ENCODE measurements at regions not wholly inside any gene's neighbourhood (a gene's known extent, or its start where the extent isn't known, plus 50 kb on each side); places are given as distances from the start of the nearest gene placed in this dataset.

DNA sequence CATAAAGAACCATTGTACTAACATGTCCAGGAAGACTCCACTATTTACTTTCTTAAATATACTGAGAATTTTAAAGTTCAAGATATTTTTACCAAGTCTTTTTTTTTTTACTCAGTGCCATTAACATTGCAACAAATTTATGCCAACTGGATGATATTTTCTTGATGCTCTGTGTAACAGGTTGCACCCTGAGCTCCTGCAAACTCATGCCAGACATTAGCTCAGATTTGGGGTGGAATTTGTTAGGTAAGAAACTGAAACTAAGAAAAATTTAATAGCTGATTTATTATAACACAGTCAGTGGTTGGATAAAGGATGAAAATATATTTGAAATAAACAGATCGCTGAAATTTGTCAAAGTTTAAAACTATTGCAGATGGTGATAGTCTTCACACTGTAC lies 228.6 kb upstream of the SPHKAP start:
- Histone ChIP-seq H3K4me3 (replicated peaks; ENCODE audit: low read depth, low read length) (no peak overlapping the region), H3K27me3 (replicated peaks; ENCODE audit: control insufficient read depth, insufficient read depth, low read length) (no peaks in the 10 kb centered on the region), H3K36me3 (ENCODE audit: control insufficient read depth, insufficient read depth, low read length) (no peaks in the 10 kb centered on the region)
- TF ChIP-seq CTCF (IDR thresholded peaks at IDR 0.05; ENCODE audit: insufficient read depth, low read length, poor library complexity, severe bottlenecking): no peak
- no peak for DNase-seq (ENCODE audit: extremely low read depth, insufficient read length)

DNA sequence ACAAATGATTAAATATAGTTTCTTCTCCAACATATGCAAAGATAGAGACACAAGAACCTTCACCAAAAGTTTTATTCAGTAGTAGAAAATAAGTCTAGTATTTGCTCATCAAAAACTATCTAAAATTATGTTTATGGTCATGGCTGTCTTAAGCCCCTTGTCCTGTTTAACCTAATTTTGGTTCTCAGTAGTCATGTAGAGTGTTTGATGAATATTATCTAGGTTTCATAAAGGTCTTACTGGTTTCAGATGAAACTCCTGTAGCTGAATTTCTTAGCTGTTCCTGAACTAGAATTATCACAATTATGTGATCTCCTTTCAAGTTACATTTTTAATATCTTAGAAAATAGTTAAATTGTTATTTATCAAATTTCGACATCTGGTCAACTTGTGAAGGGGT lies 228.0 kb upstream of the SPHKAP start:
- Histone ChIP-seq H3K27me3 (replicated peaks; ENCODE audit: control insufficient read depth, insufficient read depth, low read length) (no peaks in the 10 kb centered on the region), H3K4me3 (replicated peaks; ENCODE audit: low read depth, low read length) (no peak overlapping the region), H3K36me3 (ENCODE audit: control insufficient read depth, insufficient read depth, low read length) (no peaks in the 10 kb centered on the region)
- no peak for DNase-seq (ENCODE audit: extremely low read depth, insufficient read length)
- TF ChIP-seq CTCF (IDR thresholded peaks at IDR 0.05; ENCODE audit: insufficient read depth, low read length, poor library complexity, severe bottlenecking): no peak

DNA sequence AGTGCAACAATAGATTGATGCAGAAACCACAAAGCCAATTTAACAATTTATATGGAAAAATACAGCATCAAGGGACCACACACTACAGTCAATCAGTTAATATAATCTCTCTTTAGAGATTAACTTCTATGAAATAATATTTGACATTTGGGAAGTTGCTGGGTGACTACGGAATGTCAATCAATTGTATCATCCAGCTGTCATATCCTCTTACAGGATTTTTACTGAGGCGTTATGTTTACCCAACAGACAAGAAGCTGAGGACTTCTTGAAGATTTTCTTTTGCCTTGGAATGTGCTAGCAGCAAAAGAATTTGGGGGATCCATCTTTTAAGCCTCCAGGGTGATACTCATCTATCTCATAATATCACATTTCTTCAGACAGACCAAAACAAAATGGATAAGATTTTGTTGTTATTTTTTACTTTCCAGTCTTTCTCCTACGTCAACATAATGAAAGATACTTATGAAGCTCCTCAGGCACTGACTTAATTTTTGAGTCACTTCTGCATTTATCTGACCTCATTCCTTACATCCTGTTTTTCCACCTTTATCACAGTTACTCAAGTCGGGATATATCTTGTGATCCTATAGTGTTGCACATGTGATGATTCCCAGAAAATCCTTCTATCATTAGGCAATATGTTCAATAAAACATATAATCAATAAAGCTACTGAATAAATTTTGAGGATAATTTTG lies 227.2 kb upstream of the SPHKAP start:
- TF ChIP-seq CTCF (IDR thresholded peaks at IDR 0.05; ENCODE audit: insufficient read depth, low read length, poor library complexity, severe bottlenecking): no peak
- no peak for DNase-seq (ENCODE audit: extremely low read depth, insufficient read length)

GRCh38 chr2:228407821-228408220 lies 226.3 kb upstream of the SPHKAP start:
- no peak for TF ChIP-seq CTCF (IDR thresholded peaks at IDR 0.05; ENCODE audit: insufficient read depth, low read length, poor library complexity, severe bottlenecking)
- H3K4me3 ChIP-seq (replicated peaks; ENCODE audit: low read depth, low read length): no peak overlapping the region
- no peak for DNase-seq (ENCODE audit: extremely low read depth, insufficient read length)
- no peaks in the 10 kb centered on the region for H3K36me3 ChIP-seq (ENCODE audit: control insufficient read depth, insufficient read depth, low read length)
- H3K27me3 ChIP-seq (replicated peaks; ENCODE audit: control insufficient read depth, insufficient read depth, low read length): no peaks in the 10 kb centered on the region

More for the DNA sequence above, 227.2 kb upstream of the SPHKAP start:
- no peaks in the 10 kb centered on the region for H3K27me3 ChIP-seq (replicated peaks; ENCODE audit: control insufficient read depth, insufficient read depth, low read length)
- no peaks in the 10 kb centered on the region for H3K36me3 ChIP-seq (ENCODE audit: control insufficient read depth, insufficient read depth, low read length)
- H3K4me3 ChIP-seq (replicated peaks; ENCODE audit: low read depth, low read length): no peak overlapping the region

DNA sequence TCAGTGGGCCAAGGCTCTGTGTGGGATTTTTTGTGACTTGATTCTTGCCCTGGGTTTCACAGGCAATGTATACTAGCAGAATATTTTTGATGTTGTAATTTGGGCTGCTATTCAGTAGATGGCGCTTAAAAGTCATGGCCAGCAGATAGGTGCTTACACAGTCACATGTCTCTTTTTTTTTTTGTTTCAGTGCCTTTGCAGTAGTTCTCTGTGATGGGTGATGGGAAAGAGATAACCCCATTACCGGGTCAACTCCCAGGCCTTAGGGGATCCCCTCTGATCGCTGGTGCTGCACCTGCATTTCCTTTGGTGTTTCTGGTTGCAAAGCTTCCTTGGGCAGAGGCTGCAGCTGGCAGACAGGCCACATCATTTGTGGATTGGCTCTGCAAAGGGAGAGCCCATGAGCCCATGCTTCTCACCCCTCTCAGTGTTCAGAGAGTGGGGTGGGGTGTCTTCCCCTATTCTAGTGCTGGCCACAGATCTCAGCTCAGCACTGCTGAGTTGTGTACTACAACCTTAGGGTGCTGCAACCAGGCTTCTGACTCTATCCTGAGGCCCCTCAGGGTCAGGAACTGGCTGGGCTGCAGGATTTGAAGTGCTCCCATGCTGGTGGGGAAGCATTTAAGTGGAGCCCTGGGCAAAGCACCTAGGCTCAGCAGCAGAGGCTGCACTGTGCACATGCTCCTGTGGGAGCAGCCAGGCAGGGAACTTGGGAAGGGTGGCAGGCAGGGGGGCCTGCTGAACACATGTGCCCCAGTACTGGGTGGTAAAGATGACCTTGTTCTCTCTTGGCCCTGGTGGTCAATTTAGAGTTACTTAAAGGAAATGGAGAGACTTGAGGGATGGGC lies 219.8 kb upstream of the SPHKAP start:
- H3K27me3 ChIP-seq (replicated peaks; ENCODE audit: control insufficient read depth, insufficient read depth, low read length): no peaks in the 10 kb centered on the region
- no peaks in the 10 kb centered on the region for H3K36me3 ChIP-seq (ENCODE audit: control insufficient read depth, insufficient read depth, low read length)
- DNase-seq (ENCODE audit: extremely low read depth, insufficient read length): peak; percentile 25
- H3K4me3 ChIP-seq (replicated peaks; ENCODE audit: low read depth, low read length): no peak overlapping the region
- TF ChIP-seq CTCF (IDR thresholded peaks at IDR 0.05; ENCODE audit: insufficient read depth, low read length, poor library complexity, severe bottlenecking): peak; percentile 60

Measured in GM06990 (cell line).